GM18909 (cell line): ENCODE measurements at regions not wholly inside any gene's neighbourhood (a gene's known extent, or its start where the extent isn't known, plus 50 kb on each side); places are given as distances from the start of the nearest gene placed in this dataset.
"Not testable (repeated sequence)": the region's sequence is repeated elsewhere in the genome, so short reads cannot be mapped to it uniquely, and the experiment has no call there.

ENCODE experiments used
- ATAC-seq: cut with Tn5 transposase; IDR thresholded peaks from one replicate; pipeline ENCODE4 v1.9.1; 2021; ENCODE audit warnings: mild to moderate bottlenecking; ENCODE audit not compliant: unreplicated experiment, poor library complexity

DNA sequence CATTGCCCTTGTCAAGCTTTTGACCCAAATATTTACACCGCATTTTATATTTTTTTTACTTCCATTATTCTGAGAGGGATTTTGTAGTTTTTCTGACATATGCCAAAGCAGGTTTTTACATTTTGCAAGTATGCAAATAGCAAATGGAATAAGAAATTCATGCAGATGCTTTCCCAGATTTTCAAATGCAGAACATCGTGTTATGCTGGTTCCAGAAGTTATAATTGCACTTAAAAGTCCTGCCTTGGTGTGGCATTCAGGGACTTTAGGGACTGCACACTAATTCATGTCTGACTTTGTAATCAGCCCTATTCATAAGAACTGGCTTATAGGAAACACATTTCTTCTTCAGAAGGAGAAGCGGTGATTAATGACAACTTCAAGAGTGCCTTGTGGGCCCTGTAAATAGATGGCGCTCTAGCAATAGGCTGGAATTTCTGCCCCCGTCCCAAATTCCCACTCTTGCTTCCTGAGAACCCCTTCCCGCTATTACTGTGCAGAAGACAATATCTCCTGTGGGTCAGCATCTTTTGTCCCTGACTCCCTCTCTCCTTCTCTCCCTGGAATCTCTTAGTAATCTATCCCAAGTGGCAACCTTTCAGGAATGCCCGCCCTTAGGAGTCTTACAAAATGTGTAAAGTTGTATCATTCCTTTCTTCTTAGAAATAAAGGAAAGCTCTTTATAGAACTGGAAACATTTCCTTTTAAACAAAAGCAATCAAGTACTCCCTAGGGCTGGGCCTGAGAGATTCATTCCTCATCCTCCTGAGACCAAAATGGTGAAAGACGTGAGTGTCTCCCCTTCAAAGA, 264.0 kb downstream of the INHBA start:
- ATAC-seq: no peak

DNA sequence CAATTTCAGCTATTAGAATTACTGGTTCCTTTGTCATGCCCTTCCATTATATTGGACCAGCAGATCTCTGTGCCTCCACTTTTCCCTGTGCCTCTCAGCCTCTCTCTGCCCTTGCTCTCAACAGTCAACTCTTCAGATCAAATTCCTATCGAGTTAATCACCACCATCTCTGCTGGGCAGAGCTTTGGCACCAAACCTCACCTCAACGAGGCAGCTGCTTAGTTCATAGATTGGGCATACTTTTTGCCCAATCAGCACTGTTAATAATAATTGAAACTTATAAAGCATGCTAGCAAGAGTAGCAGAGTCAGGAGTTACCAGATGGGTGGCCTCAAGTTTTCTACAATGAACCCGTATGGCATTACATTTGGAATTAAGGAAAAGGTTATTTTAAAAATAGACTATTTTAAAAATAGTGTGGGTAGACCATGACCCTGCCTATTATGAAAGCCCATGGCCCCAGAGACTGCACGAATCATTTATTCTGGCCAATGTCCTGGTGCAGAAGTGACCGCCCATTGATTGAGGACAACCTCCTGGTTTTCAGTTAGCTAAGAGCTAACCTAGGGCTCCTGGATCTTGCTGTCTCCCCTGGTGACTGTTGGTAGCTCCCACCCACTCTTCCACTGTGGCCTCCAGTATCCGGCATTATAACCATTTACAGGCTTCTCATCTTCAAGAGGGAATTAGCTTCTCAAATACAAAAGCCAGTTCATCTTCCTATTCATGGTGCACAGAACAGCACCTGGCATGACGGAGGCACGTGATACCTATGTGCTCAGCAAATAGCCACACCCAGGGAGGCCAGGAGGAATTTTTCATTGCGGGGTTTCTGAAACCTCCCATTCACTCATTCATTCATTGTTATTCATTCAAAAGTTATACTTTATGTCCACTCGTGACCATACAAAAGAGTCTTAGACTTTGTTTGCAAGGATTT, 265.4 kb downstream of the INHBA start:
- ATAC-seq: no peak

DNA sequence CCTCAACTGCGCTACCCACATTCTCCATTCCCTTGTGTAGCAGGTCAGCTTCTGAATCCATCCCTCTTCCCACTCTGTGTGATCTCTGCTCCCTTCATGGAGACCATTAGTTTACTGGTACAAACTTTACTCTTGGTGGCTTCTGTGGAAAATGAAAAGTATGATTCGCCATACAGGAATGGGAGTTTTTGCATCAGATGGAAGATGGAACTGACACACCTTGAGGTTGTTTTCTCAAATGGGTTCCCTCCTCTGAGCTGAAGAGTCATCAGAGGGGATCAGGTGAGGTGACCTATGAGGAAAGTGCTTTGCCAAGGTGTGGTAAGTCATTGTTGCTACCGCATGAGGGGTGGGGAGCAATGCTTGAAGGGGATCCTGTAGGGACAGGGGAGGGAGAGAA, 266.8 kb downstream of the INHBA start:
- no peak for ATAC-seq

DNA sequence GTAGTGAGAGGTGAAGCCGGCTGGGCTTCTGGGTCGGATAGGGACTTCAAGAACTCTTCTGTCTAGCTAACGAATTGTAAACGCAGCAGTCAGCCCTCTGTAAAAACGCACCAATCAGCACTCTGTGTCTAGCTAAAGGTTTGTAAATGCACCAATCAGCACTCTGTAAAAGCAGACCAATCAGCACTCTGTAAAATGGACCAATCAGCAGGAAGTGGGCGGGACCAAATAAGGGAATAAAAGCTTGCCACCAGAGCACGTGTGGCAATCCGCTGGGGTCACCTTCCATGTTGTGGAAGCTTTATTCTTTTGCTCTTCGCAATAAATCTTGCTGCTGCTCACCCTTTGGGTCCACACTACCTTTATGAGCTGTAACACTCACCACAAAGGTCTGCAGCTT, 267.9 kb downstream of the INHBA start:
- ATAC-seq: not testable (repeated sequence)

DNA sequence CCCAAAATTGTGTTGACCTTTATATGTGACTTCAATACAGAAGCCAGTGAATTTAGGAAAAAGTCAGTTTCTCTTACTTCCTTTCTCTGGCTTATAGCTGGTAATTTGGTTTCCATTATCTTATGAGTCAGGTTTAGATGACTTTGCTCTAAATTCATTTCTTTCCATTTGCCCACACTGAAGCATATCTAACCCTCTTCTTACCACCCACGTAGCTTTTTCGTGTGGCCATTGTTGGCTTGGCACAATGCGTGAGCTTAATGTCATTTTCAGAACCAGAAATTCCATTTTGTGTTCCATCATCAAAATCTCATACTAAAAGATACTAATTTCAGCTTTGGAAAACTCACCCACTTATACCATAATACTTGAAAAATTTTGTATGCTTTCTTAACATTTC, 271.2 kb downstream of the INHBA start:
- no peak for ATAC-seq

DNA sequence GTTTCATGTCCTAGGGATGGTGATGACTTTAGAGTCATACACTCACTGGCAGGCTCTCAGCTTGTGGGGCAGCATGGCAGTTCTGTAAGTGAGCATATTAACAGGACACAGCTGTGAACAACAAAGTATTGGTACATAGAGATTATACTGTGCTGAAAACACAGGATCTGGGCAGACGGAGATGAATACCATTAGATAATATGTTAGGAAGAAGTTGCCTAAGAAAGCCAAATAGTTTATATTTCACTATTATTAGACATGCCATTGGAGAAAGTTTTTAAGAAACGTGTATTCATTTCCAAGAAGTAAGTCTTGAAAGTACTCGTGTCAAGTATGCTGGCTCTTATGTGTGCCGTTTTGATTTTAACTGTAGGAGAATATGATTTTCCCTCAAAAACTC, 274.5 kb downstream of the INHBA start:
- no peak for ATAC-seq

DNA sequence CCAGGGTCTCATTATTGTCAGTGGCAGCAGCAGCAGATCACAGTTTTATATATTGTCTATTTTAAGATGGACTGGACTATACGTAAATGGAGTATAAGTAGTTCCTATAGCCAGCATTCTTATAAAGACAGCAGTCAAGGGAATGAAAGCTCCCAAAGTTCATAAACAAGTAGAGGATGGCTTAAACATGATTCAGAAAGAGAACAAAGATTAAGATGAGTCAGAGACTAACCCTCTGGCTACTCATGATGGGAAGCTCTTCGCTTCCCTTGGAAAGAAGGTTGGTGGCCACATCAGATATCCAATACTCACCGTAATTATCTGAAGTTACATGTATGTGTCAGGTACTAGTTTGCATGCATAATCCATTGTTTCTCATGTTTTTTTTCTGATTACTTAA, 277.0 kb downstream of the INHBA start:
- ATAC-seq: no peak

DNA sequence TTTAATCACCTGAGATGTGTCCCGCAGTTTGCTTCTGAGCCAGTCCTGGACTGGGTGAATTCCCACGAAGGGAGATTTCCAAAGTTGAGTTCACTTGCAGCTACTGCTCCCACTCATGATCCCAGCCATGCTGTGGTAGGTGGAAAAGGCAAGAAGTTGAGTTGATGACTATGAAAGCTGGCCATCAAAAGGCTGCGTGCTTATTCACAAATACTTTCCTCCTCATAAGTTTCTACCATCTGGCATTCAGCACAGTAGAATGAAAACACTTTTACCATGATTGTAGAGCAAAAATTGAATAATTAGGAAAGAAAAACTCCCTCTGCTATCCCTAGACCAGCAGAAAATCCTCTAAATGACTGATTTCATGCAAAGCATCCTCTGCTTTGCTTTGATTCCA, 281.8 kb downstream of the INHBA start:
- ATAC-seq: no peak

DNA sequence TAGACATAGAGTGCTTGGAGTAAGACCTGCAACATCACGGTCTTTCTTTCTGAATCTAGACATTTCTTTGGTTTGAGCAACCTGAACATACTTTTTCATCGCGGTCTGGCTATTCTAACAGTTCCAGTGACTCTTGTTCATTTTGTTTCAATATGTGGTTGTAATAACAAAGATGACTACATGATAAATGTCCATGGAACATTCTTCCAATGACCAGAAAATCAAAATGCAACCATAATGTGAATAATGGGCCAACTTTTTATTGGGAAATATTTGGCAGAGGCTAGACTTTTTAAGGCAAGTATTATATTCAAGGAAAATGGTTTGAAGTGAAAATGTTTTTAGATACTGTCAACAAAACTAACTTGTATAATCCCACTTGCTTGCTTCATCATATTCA, 282.5 kb downstream of the INHBA start:
- no peak for ATAC-seq

DNA sequence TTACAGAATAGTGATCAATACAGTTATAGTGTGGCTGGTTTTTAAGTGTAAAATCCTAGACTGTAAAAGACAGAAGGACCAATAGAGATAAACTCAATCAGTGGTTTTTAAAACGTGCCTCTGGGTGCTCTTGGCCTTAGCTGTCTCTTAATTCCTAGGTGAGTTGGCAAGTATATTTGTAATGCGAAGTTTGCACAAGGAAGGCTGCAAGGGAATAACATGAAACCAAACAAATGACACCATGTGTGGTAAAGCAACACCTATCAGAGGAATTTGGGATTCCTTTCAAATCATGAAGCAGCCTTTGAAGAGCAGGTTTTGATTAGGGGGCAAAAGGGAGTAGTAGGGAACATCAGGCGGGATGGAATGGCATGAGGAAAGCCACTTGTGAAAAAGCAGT, 284.6 kb downstream of the INHBA start:
- ATAC-seq: no peak

DNA sequence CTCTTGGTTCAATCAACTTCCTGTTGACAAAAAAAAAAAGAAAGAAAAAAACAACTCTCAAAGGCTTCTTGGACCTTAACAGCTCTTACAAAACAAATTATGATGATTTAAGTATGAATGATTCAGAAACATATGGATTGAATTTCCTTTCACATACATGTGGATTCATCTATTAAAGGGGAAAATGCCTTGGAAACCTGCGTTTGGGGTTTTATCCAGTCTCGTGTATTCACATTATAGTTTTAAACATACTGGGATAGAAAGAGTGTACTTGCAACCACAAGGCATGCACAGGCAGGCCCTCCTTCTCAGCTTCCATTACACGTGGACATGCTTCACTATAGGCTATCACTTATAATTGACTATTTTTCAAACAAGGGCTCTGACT, 286.7 kb downstream of the INHBA start:
- no peak for ATAC-seq

DNA sequence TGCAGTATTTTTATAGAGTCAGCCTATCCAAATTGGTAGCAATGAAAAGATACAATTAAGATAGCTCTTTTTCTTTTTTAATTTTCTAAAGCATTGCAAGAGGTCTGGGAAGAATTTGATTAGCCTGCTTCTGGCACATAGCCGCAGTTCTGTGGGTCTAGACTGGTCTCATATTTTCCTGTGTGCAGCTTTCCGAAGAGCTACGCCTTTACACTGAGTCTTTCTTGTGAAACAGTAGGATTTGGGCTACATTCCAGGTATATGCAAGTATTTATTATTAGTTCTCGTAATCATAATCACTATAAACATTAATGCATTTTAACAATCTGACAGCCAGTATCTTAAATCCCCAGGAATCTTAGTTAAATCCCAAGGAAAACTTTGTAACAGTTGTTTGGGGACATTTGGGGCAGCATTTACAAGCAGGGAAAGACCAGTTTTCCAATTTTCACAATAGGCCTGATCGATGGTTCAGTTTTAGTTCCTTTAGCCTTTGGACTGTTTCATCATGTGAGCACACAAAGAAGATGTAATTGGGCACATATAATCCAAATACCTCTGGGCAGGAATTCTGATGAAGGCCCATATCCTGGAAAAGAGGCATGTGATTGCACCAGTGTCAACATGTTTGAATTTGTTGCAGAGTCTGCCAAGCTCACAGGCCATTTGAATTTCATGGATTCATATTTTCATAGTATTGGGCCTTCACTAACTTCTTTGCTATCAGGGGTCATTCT, 287.3 kb downstream of the INHBA start:
- no peak for ATAC-seq

DNA sequence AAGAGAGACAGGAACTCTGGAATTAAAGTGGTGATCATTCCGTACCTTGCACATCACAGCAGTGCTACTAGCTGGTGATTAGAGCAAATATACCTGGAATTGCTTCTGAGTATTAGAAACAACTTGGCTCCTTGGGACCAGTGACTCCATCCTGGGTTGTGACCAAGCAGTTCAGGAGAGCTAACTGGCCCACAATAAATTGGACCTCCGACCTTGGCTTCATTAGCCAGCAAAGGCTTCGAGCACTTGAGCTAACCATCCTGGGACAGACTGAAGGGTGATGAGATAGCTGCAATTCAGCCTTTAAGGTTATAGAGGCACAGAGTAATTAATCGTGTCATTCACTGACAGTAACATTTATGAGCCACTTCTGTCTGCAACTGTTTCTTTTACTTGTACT, 287.8 kb downstream of the INHBA start:
- ATAC-seq: no peak

DNA sequence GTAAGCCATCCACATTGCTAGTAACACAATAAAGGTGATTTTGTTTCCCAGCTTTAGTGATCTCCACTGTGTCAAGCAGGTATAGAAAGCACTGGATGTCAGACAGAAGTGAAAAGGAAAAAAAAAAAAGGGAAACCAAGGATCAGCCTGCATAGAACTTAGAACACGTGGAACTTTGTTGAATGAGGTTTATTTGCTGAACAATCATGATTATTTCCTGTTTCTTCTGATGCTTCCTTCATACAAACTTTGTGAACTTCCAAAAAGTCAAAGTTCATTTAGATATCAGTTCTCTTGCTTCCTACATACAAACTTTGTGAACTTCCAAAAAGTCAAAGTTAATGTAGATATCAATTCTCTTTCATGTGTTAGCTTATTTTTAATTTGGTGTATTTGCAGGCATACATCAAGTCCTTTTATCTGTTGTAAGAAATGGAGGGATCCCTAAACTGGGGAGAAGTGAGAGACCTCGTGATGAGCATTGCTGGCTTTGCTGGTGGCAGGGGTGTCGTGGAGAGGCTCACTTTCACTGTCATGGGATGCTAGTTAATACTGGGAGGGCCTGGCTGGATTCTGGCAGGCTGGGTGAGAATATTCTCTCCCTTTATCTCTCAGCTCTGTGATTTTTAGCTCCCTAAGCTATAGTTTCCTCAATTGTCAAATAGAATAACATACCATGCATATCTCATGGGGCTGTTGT, 298.4 kb downstream of the INHBA start:
- ATAC-seq: no peak

DNA sequence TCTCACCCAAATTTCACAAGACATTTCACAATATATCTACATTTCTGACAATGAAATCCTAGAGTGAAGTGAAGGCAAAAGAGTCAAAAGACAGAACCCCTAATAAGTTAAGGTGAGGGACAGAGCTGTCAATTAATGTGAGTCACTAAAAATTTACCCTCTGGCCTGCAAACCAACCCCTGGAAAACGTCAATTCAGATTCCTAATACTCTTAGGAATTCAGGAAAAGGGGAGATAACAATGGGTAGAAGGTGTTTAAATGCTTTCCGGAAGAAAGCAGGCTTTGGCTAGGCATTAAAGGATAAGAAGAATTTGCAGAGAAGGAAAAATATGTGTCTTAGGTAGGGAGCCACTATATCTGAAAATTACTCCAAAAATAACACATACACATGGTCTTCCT, 299.6 kb downstream of the INHBA start:
- ATAC-seq: no peak

DNA sequence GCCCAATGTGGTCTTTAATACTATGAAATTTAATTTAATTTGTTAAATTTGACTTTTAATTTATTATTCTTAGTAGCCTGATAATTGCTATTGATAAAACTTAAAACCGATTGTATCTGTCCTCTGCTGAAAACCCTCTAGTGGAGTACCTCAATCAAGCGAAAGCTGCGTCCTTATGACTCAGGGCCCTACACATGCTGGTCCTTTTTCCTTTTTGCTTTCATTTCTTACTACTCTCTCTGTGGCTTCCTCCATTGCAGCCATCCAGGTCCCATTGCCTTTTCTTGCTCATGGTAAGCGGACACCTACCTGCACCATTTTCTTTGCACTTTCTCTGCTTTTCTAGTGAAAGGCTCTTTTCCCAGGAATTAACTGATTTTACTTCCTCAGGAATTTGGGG, 301.1 kb downstream of the INHBA start:
- no peak for ATAC-seq

DNA sequence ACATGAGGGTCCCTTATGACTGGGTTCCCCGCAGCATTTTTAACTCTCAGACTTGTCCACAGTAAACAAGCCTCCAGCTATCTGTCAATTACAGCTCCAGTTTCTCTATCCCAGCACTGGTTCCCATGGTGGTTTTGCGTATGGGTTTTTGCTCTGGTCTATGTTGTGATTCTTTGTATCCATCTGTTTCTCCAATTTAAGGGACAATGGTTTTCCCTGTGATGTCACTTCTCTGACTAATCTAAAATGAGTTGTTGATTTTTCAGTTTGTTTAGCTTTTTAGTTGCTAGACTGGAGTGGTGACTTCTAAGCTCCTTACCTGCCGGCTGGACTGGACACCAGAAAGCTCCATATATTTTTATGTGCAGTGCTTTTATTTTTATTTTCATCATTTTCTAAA, 303.7 kb downstream of the INHBA start:
- no peak for ATAC-seq

DNA sequence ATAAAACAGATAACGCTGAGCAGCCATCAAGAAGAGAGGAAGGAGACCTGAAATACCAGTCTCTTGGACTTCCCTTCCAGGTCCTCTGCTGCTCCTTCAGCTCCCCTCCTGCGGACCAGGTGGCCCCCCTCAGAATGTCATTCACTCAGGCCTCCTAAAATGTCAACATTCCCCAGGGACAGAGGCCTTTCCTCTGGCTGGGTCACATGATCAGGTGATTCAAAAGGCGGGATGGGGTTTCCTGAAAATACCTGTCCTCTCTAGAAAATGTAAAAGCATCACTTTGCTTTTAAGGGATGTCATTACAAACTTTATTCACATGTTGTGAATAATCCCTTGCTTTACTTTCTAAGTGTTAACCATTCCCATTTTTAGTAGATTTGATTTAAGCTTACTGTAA, 311.1 kb downstream of the INHBA start:
- ATAC-seq: no peak

DNA sequence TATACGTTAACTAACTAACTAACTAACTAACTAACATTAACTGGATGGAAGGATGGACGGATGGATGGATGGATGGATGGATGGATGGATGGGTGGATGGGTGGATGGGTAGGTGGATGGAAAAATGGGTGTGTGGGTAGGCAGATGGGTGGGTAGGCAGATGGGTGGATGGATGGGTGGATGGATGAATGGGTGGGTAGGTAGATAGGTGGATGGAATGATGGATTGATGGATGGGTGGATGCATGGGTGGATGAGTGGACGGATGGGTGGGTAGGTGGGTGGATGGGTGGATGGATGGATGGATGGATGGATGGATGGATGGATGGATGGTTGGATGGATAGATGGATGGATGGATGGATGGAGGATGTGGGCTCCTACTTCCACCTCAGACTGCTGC, 314.0 kb downstream of the INHBA start:
- ATAC-seq: not testable (repeated sequence)

DNA sequence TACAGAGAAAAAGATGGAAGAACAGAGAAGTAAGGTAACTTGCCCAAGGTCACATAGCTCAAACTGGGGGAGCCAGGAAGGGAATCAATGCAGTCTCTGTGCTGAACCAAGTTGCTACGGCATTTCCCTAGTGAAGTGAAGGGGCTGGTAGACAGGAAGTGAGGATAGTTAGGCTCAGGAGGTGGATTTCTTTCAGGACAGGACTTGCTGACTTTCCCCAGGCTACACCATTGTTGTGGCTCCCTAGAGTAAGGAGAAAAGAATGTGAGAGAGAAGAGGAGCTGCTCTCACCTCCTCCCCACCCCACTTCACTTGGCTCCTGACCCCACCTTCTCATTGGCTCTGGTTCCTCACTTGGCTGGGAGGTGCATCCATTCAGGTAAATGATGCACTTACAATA, 316.9 kb downstream of the INHBA start:
- no peak for ATAC-seq
